Erythroblast (primary cell): ENCODE measurements at regions not wholly inside any gene's neighbourhood (a gene's known extent, or its start where the extent isn't known, plus 50 kb on each side); places are given as distances from the start of the nearest gene placed in this dataset.

Experiments used
- GATA1 ChIP-seq: IDR thresholded peaks from 2 replicates; pipeline ENCODE4 v1.6.1; 2011; ENCODE audit warnings: low read depth, mild to moderate bottlenecking, control low read depth, low read length, moderate library complexity
- POLR2A ChIP-seq: IDR thresholded peaks from 2 replicates; pipeline ENCODE4 v1.6.1; 2011; ENCODE audit warnings: mild to moderate bottlenecking, low read length

DNA sequence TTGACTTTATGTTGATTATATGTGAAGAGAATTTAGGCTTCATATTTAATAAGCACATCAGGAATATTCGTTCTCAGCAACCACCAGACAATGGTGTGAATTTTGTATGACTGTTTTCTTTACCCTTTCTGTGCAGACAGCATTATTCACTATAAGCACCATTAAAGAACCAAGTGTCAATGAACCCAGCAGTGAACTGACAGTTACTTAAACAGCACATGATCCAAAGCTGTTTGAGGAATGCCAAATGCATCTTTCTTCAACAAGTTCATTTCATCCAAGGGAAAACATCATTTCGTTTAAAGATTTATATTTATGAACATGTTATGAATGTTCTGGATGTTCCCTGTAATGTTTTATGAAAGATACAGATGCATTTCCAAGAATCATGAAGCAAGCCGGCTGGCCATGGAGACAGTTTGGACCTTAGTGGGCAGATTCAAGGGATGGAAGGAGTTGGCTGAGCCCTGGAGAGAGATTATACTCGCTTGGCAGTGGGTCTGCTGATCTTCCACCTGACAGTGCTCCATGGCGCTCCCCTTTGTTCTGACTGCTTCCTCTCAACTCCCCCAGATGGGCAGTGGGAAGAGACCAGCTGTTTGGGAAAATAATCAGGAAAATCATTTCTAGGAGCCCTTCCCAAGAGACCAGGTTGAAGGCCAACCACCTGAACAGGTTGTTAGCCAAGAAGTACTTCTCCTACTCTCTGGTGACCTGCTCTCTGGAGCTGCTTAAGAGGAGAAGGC is 326.0 kb upstream of the RSPO3 start:
- TF ChIP-seq POLR2A (no peak), GATA1 (no peak)
